ENCODE measurements at regions not wholly inside any gene's neighbourhood (a gene's known extent, or its start where the extent isn't known, plus 50 kb on each side); places are given as distances from the start of the nearest gene placed in this dataset.

DNA sequence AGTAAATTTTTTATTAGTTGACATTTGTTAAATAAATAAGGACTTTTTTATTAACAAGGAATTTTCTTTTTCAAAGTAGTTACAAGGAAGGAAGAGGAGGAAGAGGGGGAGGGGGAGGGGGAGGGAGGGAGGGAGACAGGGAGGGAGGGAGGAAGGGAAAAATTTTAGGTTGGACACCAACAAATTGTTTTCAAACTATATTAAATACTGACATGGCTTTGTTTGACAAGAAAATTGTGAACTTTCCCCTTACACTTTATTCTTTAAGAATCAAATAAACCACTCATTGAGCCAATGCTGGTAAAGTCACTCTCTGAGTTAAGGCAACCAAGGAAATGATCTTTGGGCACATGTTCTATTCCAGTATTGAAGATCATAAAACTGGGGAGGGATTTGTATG, 115.7 kb upstream of the PPP2R3A start:
- no peak for ATAC-seq
- H3K27me3 ChIP-seq, result peaks cover 5% of the 10 kb centered on the region
- no peak overlapping the region for H3K4me3 ChIP-seq
- no peaks in the 10 kb centered on the region for H3K4me1 ChIP-seq
- H3K9me3 ChIP-seq, result no peaks in the 10 kb centered on the region
- TF ChIP-seq POLR2A (IDR thresholded peaks at IDR 0.05) (no peak), EP300 (IDR thresholded peaks at IDR 0.05) (no peak), POLR2AphosphoS5 (IDR thresholded peaks at IDR 0.05) (no peak)
- TF ChIP-seq, protein P1, sequence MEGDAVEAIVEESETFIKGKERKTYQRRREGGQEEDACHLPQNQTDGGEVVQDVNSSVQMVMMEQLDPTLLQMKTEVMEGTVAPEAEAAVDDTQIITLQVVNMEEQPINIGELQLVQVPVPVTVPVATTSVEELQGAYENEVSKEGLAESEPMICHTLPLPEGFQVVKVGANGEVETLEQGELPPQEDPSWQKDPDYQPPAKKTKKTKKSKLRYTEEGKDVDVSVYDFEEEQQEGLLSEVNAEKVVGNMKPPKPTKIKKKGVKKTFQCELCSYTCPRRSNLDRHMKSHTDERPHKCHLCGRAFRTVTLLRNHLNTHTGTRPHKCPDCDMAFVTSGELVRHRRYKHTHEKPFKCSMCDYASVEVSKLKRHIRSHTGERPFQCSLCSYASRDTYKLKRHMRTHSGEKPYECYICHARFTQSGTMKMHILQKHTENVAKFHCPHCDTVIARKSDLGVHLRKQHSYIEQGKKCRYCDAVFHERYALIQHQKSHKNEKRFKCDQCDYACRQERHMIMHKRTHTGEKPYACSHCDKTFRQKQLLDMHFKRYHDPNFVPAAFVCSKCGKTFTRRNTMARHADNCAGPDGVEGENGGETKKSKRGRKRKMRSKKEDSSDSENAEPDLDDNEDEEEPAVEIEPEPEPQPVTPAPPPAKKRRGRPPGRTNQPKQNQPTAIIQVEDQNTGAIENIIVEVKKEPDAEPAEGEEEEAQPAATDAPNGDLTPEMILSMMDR (IDR thresholded peaks at IDR 0.05), result no peak
- H3K36me3 ChIP-seq, result no peaks in the 10 kb centered on the region
- H3K27ac ChIP-seq, result no peak overlapping the region

- no peaks in the 10 kb centered on the region for H3K9me3 ChIP-seq
- ATAC-seq, result no peak
- no peaks in the 10 kb centered on the region for H3K36me3 ChIP-seq
- TF ChIP-seq POLR2A (IDR thresholded peaks at IDR 0.05), result no peak
- TF ChIP-seq, protein P1 (IDR thresholded peaks at IDR 0.05), result no peak
- TF ChIP-seq POLR2AphosphoS5 (IDR thresholded peaks at IDR 0.05), result no peak
- no peak for TF ChIP-seq EP300 (IDR thresholded peaks at IDR 0.05)
- H3K4me3 ChIP-seq, result no peak overlapping the region
- no peaks in the 10 kb centered on the region for H3K4me1 ChIP-seq
- H3K27me3 ChIP-seq, result peaks cover 9% of the 10 kb centered on the region
- H3K27ac ChIP-seq, result no peak overlapping the region
- 49 to 92% methylated on average over 2 to 4 of the region's 4 CpGs for WGBS, 2 donors (ENCODE audit: low coverage in 1 of 2)
These were observed 114.1 kb upstream of the PPP2R3A start for GRCh38 chr3:135851201-135852081.

- no peak overlapping the region for H3K27ac ChIP-seq
- no peaks in the 10 kb centered on the region for H3K4me1 ChIP-seq
- peaks cover 9% of the 10 kb centered on the region for H3K27me3 ChIP-seq
- no peak for TF ChIP-seq EP300 (IDR thresholded peaks at IDR 0.05)
- TF ChIP-seq POLR2AphosphoS5 (IDR thresholded peaks at IDR 0.05), result no peak
- TF ChIP-seq, protein P1 (IDR thresholded peaks at IDR 0.05), result no peak
- no peak for TF ChIP-seq POLR2A (IDR thresholded peaks at IDR 0.05)
- H3K9me3 ChIP-seq, result no peaks in the 10 kb centered on the region
- no peak for ATAC-seq
- H3K4me3 ChIP-seq, result no peak overlapping the region
- H3K36me3 ChIP-seq, result no peaks in the 10 kb centered on the region
- WGBS, 2 donors (ENCODE audit: low coverage in 1 of 2), result 34 to 57% methylated on average over 2 of the region's 2 CpGs
These were observed 111.5 kb upstream of the PPP2R3A start for GRCh38 chr3:135853981-135854380.

DNA sequence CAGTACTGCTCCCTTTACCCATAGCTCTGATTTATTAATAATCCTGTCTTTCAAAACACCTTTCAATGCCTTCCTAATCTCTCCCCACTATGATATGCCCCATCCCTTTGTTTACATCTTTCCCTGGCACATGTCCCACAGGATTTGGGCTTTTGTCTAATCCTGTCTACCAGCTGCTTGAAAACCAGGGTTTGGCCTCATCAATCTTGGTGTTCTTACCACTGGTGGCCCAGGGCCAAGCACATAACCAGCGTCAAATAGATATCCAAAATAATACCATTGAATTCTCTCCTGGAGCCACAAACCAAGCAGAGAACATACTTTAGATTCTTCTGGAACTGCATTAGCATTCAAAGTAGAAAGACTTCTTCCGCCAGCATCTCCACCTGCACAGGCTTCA, 104.8 kb upstream of the PPP2R3A start:
- 56 to 59% methylated on average over 2 of the region's 2 CpGs for WGBS, 2 donors (ENCODE audit: low coverage in 1 of 2)
- Histone ChIP-seq H3K36me3 (no peaks in the 10 kb centered on the region), H3K27ac (no peak overlapping the region), H3K9me3 (no peaks in the 10 kb centered on the region), H3K4me3 (no peak overlapping the region), H3K4me1 (no peaks in the 10 kb centered on the region), H3K27me3 (peaks cover 9% of the 10 kb centered on the region)
- ATAC-seq, result no peak
- no peak for TF ChIP-seq POLR2A (IDR thresholded peaks at IDR 0.05)
- TF ChIP-seq POLR2AphosphoS5 (IDR thresholded peaks at IDR 0.05), result no peak
- TF ChIP-seq, protein P1 (IDR thresholded peaks at IDR 0.05), result no peak
- TF ChIP-seq EP300 (IDR thresholded peaks at IDR 0.05), result no peak

GRCh38 chr3:135862361-135862760, 103.2 kb upstream of the PPP2R3A start:
- Histone ChIP-seq H3K9me3 (no peaks in the 10 kb centered on the region), H3K27ac (no peak overlapping the region), H3K27me3 (peaks cover 9% of the 10 kb centered on the region), H3K36me3 (no peaks in the 10 kb centered on the region), H3K4me1 (no peaks in the 10 kb centered on the region), H3K4me3 (no peak overlapping the region)
- 83% methylated on average over 1 of the region's 1 CpG; no CpG with 5 or more reads in 1 of the 2 donors for WGBS, 2 donors (ENCODE audit: low coverage in 1 of 2)
- ATAC-seq, result no peak
- TF ChIP-seq POLR2A (IDR thresholded peaks at IDR 0.05) (no peak), POLR2AphosphoS5 (IDR thresholded peaks at IDR 0.05) (no peak), EP300 (IDR thresholded peaks at IDR 0.05) (no peak)
- TF ChIP-seq, protein P1 (IDR thresholded peaks at IDR 0.05), result no peak

All from gastroesophageal sphincter (tissue), 4 donors.